Cardiac muscle cell (in vitro differentiated cells and primary cell): ENCODE measurements at regions not wholly inside any gene's neighbourhood (a gene's known extent, or its start where the extent isn't known, plus 50 kb on each side); places are given as distances from the start of the nearest gene placed in this dataset.

ENCODE experiments used
- DNase-seq, 2 donors: peaks; one replicate each; pipeline versions ENCODE4 v3.0.0 to v3.0.0-alpha.2; 2010 to 2017; ENCODE audit warnings: low read depth in 1 of 2, low spot score in 1 of 2
- H3K27ac ChIP-seq: fragments of 200-600 bp; sonication (generic); 2 replicates; pipeline ENCODE4 v1.5.1; 2016
- H3K27me3 ChIP-seq: fragments of 200-600 bp; sonication (generic); 2 replicates; pipeline ENCODE4 v1.6.0; 2016; ENCODE audit warnings: control low read depth
- H3K36me3 ChIP-seq: fragments of 200-600 bp; sonication (generic); 2 replicates; pipeline ENCODE4 v1.5.1; 2016; ENCODE audit warnings: control low read depth
- H3K4me1 ChIP-seq: fragments of 200-600 bp; sonication (generic); 2 replicates; pipeline ENCODE4 v1.8.1; 2017; ENCODE audit warnings: low read depth, mild to moderate bottlenecking, mixed run types
- H3K4me3 ChIP-seq: fragments of 200-600 bp; sonication (generic); 2 replicates; pipeline ENCODE4 v1.5.1; 2016; ENCODE audit warnings: mild to moderate bottlenecking
- H3K9me3 ChIP-seq: fragments of 200-600 bp; sonication (generic); 2 replicates; pipeline ENCODE4 v1.5.1; 2017; ENCODE audit warnings: low read depth, mild to moderate bottlenecking, control low read depth
- CTCF ChIP-seq: IDR thresholded peaks from 2 replicates; pipeline ENCODE4 v1.5.1; 2012; ENCODE audit warnings: low read depth, mild to moderate bottlenecking, low read length

DNA sequence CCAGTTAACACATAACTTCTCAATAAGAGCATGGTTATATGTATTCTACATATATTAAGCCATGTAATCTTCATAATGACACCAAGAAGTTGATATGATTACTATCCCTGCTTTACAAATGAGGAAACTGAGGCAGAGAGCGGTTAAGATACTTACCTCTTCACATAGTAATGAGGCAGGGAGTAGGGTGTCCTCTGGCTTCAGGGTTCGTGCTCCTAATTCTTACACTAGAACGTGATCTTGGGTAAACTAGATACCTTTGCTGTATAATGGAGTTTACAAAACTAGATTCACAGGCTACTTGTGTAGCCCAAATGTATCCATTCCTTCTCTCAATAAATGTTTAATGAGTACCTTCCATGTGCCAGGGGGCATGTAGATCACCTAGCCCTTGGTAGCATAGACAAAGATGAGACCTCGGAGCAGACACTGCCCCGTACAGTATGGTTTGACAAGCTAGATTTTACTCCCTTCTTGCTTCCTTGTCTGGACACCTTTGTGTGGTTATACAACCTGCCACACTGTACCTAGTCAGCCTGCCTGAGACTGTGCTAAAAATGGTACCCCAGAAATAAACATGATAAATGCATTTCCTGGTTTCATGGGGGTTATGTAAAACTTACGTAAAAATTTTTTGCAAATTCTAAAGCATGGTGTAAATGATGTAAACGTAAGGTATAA lies 991.8 kb downstream of the VRK1 start:
- no peaks in the 10 kb centered on the region for H3K4me1 ChIP-seq
- no peak overlapping the region for H3K27ac ChIP-seq
- no peak overlapping the region for H3K4me3 ChIP-seq
- no peaks in the 10 kb centered on the region for H3K36me3 ChIP-seq
- no peak for TF ChIP-seq CTCF
- no peak for DNase-seq
- no peaks in the 10 kb centered on the region for H3K9me3 ChIP-seq
- H3K27me3 ChIP-seq: no peaks in the 10 kb centered on the region

GRCh38 chr14:97791072-97791471 lies 993.9 kb downstream of the VRK1 start:
- H3K4me1 ChIP-seq: no peaks in the 10 kb centered on the region

DNA sequence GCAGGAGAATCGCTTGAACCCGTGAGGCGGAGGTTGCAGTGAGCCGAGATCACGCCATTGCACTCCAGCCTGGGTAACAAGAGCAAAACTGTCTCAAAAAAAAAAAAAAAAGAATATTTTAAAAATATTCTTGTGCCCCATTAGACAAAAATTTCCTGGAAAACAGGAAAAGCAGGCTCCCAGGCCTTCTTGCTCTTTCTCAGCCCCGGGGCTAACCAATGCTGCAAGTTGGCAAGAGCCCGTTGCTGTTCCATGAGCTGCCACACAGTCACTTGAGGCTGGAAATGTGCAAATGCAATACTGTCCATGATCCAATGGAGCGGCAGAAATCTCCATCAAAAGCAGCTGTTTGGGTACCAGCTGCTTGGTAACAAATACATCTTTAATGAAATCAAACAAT lies 994.7 kb downstream of the VRK1 start:
- Histone ChIP-seq H3K9me3 (no peaks in the 10 kb centered on the region), H3K4me1 (no peaks in the 10 kb centered on the region), H3K4me3 (no peak overlapping the region), H3K27me3 (no peaks in the 10 kb centered on the region), H3K36me3 (no peaks in the 10 kb centered on the region), H3K27ac (no peak overlapping the region)
- no peak for DNase-seq
- TF ChIP-seq CTCF: no peak

More at GRCh38 chr14:97791072-97791471, 993.9 kb downstream of the VRK1 start:
- TF ChIP-seq CTCF: no peak
- Histone ChIP-seq H3K27me3 (no peaks in the 10 kb centered on the region), H3K27ac (no peak overlapping the region), H3K4me3 (no peak overlapping the region), H3K36me3 (no peaks in the 10 kb centered on the region), H3K9me3 (no peaks in the 10 kb centered on the region)
- DNase-seq: no peak

DNA sequence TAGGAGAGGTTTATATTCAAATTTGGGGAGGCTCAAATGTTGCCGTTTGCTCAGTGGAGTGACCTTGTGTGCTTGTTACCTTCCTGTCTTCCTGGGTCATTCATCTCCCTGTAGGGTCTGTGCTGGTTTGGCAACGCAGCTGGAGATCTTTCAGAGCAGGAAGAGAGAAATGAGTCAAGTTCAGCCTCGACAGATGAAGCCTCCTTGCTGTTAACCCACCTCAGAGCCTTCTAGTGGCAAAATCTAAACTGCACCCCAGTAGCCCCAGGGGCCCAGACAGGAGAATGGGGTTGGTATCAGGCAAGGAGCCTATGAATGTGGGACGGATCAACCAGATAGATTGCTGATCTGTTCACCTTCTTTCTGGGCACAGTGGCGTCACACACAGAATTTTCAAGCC lies 999.3 kb downstream of the VRK1 start:
- no peaks in the 10 kb centered on the region for H3K9me3 ChIP-seq
- no peak overlapping the region for H3K27ac ChIP-seq
- no peaks in the 10 kb centered on the region for H3K36me3 ChIP-seq
- no peak for TF ChIP-seq CTCF
- no peak for DNase-seq
- H3K4me3 ChIP-seq: no peak overlapping the region
- H3K27me3 ChIP-seq: no peaks in the 10 kb centered on the region
- H3K4me1 ChIP-seq: no peaks in the 10 kb centered on the region

DNA sequence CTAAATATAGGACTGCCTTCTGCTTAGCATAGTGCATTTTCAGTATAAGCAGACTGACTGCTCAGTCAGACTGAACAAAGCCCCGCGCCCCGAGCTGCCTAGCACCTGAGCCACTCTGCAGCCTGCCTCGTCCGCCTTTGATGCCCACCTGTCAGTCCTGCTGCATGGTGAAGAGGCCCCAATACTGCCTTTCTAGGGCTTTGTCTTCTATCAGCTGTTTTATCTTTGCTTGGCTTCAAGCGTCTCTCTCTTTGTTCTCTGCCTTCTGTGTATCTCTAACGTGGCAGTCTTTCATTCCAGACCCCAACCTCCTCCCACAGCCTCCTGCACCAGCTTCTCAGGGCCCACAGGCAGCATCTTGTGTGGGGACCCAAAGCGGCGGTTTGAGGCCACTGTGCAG lies 1001.0 kb downstream of the VRK1 start:
- Histone ChIP-seq H3K4me1 (no peaks in the 10 kb centered on the region), H3K9me3 (no peaks in the 10 kb centered on the region), H3K36me3 (no peaks in the 10 kb centered on the region), H3K27ac (no peak overlapping the region), H3K4me3 (no peak overlapping the region), H3K27me3 (no peaks in the 10 kb centered on the region)
- TF ChIP-seq CTCF: no peak
- DNase-seq: no peak
